ENCODE measurements at regions not wholly inside any gene's neighbourhood (a gene's known extent, or its start where the extent isn't known, plus 50 kb on each side); places are given as distances from the start of the nearest gene placed in this dataset.

GRCh38 chr16:85180827-85181738 lies 68.8 kb upstream of the CIBAR2 start (continued):
- TF ChIP-seq AHDC1 (CRISPR knock-in tag; IDR thresholded peaks at IDR 0.05; ENCODE audit: borderline replicate concordance) (no peak), SP140L (CRISPR knock-in tag; IDR thresholded peaks at IDR 0.05; ENCODE audit: borderline replicate concordance) (no peak), ZFP90 (CRISPR knock-in tag; IDR thresholded peaks at IDR 0.05; ENCODE audit: borderline replicate concordance) (no peak), HNF1B (CRISPR knock-in tag; IDR thresholded peaks at IDR 0.05) (no peak), KDM3A (CRISPR knock-in tag; IDR thresholded peaks at IDR 0.05; ENCODE audit: low read depth) (no peak), MED1 (CRISPR knock-in tag; IDR thresholded peaks at IDR 0.05) (no peak), ZNF343 (CRISPR knock-in tag; IDR thresholded peaks at IDR 0.05) (0 out of 2 replicates have a peak, but pooled peaks have one; percentile 58), ZNF790 (CRISPR knock-in tag; IDR thresholded peaks at IDR 0.05; ENCODE audit: borderline replicate concordance) (no peak), TARDBP (CRISPR knock-in tag; IDR thresholded peaks at IDR 0.05) (no peak), ZBTB4 (CRISPR knock-in tag; IDR thresholded peaks at IDR 0.05; ENCODE audit: borderline replicate concordance) (peak; percentile 44; the same call in 1 of the 2 replicates), DRAP1 (CRISPR knock-in tag; IDR thresholded peaks at IDR 0.05) (0 out of 2 replicates have a peak, but pooled peaks have one; percentile 7), ZBTB33 (CRISPR knock-in tag; IDR thresholded peaks at IDR 0.05) (no peak), ELF1 (CRISPR knock-in tag; IDR thresholded peaks at IDR 0.05) (no peak), JUND (CRISPR knock-in tag; IDR thresholded peaks at IDR 0.05) (no peak), ZNF557 (CRISPR knock-in tag; IDR thresholded peaks at IDR 0.05) (no peak), KLF6 (CRISPR knock-in tag; IDR thresholded peaks at IDR 0.05) (no peak)
